ENCODE measurements at regions not wholly inside any gene's neighbourhood (a gene's known extent, or its start where the extent isn't known, plus 50 kb on each side); places are given as distances from the start of the nearest gene placed in this dataset.

- in situ Hi-C loops (cut with HindIII; ENCODE audit: low sequenced_read_pairs), result no loop called here
These were observed 191.8 kb downstream of the KDR start for GRCh38 chr4:54933579-54933978.

DNA sequence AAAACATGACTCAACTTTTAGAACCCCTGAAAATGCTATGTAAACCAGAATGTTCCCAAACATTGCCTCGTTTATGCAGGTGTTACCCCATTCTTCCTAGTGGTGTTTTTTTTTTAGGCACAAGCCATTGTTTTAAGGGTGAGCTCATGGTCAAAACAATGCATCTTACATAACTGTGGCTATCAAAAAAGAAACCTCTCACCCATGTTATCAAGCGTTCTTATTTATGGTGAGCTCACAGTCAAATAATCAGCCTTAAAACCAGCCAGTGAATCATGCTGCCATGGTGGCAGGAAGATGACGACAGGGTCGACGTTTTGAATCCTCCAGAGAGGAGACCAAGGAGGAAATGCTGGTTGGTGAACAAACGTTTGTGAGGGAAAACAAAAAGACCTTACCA lies 195.2 kb downstream of the KDR start:
- in situ Hi-C loops (cut with HindIII; ENCODE audit: low sequenced_read_pairs), result no loop called here

DNA sequence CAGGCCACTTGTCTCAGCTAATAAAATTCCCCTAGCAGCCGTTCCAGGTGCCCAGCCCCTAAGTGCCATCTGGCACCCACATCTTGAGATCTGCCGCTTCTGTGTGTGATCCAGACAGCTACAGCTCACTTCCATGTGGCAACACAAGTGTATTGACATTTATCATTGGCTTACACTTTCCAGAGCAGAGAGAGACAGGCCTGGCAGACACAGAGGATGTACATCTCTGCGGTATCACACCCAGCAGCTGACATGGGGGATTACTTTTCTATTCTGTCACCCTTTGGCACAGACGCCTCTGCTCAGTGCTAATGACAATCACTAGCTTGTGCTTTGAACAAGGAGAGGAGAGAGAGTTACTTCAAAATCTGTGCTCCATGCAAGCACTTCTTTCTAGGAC lies 195.9 kb downstream of the KDR start:
- in situ Hi-C loops (cut with HindIII; ENCODE audit: low sequenced_read_pairs), result no loop called here

DNA sequence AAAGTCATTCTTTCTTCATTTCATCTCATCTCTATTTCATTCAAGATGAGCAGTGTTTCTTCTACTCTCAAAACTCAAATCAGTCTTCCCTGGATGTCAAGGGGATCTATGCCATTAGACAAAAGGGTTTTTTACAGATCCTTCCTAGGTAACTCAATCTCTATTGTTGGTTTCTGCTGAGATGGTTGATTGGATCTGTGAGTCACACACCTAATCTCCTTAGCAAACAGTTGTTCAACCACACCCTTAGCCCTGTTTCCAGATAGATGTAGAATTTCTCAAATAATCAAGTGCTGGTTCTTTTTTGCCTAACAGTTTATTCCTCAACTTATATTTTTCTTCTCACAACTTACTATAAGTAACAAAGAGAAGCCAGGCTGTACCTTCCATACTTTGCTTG lies 200.5 kb downstream of the KDR start:
- in situ Hi-C loops (cut with HindIII; ENCODE audit: low sequenced_read_pairs), result no loop called here

GRCh38 chr4:54915276-54915675 lies 210.1 kb downstream of the KDR start:
- in situ Hi-C loops (cut with HindIII; ENCODE audit: low sequenced_read_pairs), result no loop called here

DNA sequence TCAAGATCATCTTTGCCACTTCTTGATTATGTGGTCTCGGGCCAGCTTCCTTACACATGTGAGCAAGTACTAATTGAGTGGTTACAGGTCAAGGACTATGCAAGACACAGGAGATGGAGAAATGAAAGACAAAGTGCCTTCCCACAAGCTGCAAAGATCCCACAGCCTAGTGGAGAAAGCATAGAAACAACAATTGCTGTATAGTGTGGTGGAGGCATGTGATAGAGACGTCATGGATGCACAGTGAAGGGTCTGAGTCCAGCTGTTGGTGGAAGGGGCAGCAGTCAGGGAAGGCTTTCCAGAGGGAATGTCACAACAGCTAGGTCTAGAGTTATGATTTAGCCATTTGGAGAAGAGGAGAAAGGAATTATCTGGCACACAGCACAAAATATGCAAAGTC lies 210.6 kb downstream of the KDR start:
- in situ Hi-C loops (cut with HindIII; ENCODE audit: low sequenced_read_pairs), result no loop called here

DNA sequence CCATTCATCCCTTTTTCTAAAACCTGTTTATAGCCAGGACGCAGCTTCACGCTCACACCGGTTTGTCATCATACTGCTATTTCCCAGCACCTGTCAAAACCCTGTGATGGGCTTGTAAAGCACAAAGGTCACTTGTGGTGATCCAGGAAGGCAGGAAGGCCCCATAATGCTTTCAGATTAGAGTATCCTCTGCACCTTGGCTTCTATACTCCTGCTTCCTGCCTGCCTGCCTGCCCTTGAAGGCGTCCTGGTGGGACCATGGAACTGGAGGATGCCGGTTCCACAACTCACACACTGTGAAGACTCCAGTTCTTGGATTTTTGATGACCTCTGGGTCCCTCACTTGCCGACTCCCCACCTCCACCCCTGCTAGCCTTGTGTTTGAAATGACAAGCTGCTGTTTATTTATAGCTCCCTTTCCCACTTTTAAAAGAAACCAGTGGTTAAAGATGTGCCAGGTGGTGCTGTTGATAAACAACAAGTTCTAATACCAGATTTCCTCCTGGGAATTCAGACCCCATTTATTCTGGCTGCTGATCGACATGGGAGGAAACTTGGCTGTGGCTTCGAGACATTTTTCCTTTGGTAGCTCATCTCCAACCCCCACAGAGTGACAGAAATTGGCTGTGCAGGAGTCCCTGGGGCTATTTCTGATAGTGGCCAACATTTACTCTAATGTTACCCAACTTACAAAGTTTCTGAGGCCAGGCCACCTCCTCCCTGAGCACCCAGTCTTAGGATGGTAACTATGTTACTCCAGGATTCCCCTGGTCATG lies 211.5 kb downstream of the KDR start:
- in situ Hi-C loops (cut with HindIII; ENCODE audit: low sequenced_read_pairs), result no loop called here

GRCh38 chr4:54912155-54912554 lies 213.2 kb downstream of the KDR start:
- in situ Hi-C loops (cut with HindIII; ENCODE audit: low sequenced_read_pairs), result no loop called here

DNA sequence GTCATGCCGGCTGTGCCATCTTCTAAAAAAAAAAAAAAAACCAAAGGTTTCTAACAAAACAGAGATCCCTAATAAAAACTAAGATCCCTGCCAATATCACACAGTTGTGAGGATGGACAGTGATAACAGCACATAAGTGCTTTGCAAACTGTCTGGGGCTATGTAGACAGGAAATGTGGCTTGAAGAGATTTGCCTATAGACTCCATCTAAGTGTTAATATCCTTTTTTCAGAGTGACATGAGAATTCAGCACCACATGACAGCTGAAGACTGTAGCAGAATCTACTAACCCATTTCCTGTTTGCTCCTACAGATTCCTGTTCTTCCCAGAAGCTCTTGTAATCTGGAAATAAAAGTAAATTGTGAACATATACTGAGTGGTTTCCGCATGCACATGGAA lies 215.4 kb downstream of the KDR start:
- in situ Hi-C loops (cut with HindIII; ENCODE audit: low sequenced_read_pairs), result no loop called here

GRCh38 chr4:54908763-54909162 lies 216.6 kb downstream of the KDR start:
- in situ Hi-C loops (cut with HindIII; ENCODE audit: low sequenced_read_pairs), result no loop called here

GRCh38 chr4:54904953-54905352 lies 220.4 kb downstream of the KDR start:
- in situ Hi-C loops (cut with HindIII; ENCODE audit: low sequenced_read_pairs), result no loop called here

GRCh38 chr4:54902976-54903375 lies 222.4 kb downstream of the KDR start:
- in situ Hi-C loops (cut with HindIII; ENCODE audit: low sequenced_read_pairs), result no loop called here

- in situ Hi-C loops (cut with HindIII; ENCODE audit: low sequenced_read_pairs), result no loop called here
These were observed 223.1 kb downstream of the KDR start for GRCh38 chr4:54902271-54902670.

GRCh38 chr4:54901202-54901601 lies 224.2 kb downstream of the KDR start:
- in situ Hi-C loops (cut with HindIII; ENCODE audit: low sequenced_read_pairs), result no loop called here

DNA sequence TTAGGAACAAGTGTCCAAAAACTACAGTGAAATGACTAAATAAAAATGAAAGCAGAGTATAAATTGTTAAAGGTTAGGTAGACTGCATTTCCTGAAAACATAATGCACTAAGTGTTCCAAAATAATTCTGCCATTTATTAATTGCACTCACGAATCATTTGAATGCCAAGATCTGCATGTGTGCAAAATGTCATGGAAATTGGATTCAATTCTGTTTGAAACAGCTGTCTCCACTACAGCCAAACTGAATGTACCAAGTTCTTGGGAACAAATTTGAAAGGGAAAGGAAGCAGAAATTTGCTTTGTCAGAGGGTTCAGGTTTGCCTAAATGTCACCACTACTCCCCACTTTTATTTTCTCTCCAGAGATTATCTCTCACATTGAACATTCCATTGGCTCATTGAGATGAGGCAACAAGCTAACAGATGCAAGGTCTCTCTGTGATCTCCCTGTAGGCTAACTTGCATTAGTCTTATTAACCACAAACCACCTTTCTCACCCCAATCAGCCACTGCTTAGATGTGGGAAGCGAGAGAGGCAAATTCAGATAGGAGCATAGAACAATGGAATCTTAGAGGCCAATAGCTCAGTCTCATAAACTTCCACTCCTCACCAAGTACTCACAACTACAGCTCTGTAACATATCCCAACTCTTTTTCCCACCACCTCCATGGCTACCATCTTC lies 226.6 kb downstream of the KDR start:
- in situ Hi-C loops (cut with HindIII; ENCODE audit: low sequenced_read_pairs), result no loop called here

GRCh38 chr4:54898056-54898562 lies 227.3 kb downstream of the KDR start:
- in situ Hi-C loops (cut with HindIII; ENCODE audit: low sequenced_read_pairs), result no loop called here

- in situ Hi-C loops (cut with HindIII; ENCODE audit: low sequenced_read_pairs), result no loop called here
These were observed 227.8 kb downstream of the KDR start for GRCh38 chr4:54897590-54897989.

- in situ Hi-C loops (cut with HindIII; ENCODE audit: low sequenced_read_pairs), result no loop called here
These were observed 224.9 kb downstream of the KIT start for GRCh38 chr4:54882616-54883015.

GRCh38 chr4:54879576-54879975 lies 221.8 kb downstream of the KIT start:
- in situ Hi-C loops (cut with HindIII; ENCODE audit: low sequenced_read_pairs), result no loop called here

GRCh38 chr4:54877006-54877405 lies 219.2 kb downstream of the KIT start:
- in situ Hi-C loops (cut with HindIII; ENCODE audit: low sequenced_read_pairs), result no loop called here

- in situ Hi-C loops (cut with HindIII; ENCODE audit: low sequenced_read_pairs), result no loop called here
These were observed 214.5 kb downstream of the KIT start for GRCh38 chr4:54872261-54872660.

DNA sequence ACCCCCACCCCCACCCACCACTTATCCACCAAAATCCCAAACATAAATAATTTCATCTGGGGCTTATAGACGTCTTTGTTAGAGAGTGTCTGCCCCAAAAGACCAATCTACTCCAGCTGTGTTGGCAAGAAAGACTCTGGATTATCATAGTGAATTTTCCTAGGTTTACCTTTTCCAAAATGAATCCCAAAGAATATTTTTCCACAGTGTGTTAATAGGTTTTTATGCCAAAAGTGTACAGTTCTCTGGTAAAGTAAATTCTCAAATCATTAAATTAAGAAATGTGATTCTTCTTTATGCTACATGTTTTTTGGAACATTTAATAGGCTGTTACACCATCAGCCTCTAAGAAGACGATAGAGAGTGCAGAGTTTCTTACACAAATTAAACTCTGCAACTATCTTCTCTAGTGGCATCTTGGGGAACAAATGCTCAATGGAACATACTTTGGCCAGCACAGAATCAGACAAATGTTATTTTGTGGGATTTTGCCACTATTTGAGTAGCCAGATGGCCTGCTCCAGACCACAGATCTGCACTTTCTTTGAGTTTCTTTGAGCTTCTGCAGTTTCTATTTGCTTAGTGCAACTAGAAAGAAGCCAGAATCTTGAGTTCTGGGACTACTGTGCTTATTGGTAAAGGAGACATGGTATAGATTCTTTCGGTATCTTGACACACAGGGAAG lies 206.0 kb downstream of the KIT start:
- in situ Hi-C loops (cut with HindIII; ENCODE audit: low sequenced_read_pairs), result no loop called here
